H1 (cell line): ENCODE measurements at regions not wholly inside any gene's neighbourhood (a gene's known extent, or its start where the extent isn't known, plus 50 kb on each side); places are given as distances from the start of the nearest gene placed in this dataset.
A peak's percentile ranks its signal among the peaks of the same experiment; 100 is the strongest.

ENCODE experiments used
- CTCF ChIA-PET: fragments of 300-600 bp; sonication (Branson Sonifier 250); formaldehyde crosslinking; loops from one replicate; lab custom pipeline; 2021; ENCODE audit not compliant: partially characterized antibody; lab: Charles Lee
- POLR2A ChIA-PET: fragments of 300-600 bp; sonication (Branson Sonifier 250); formaldehyde crosslinking; loops from one replicate; lab custom pipeline; 2021; ENCODE audit warnings: inconsistent platforms; ENCODE audit not compliant: partially characterized antibody; lab: Charles Lee
- DNase-seq, 2 experiments: peaks; one replicate each; pipeline versions ENCODE4 v3.0.0 to v3.0.0-alpha.2; 2010 to 2022; ENCODE audit warnings: low spot score in 2 of 2, low read depth in 1 of 2, mixed read lengths in 1 of 2
- FAIRE-seq: peaks from 2 replicates; lab custom pipeline; 2011; peaks lifted over from hg19 to GRCh38; lab: Jason Lieb, UNC
- H2AFZ ChIP-seq: 2 replicates; pipeline ENCODE4 v1.8.1; 2012; ENCODE audit warnings: low read length, inconsistent platforms
- H2AK5ac ChIP-seq: 2 replicates; pipeline ENCODE4 v1.6.1; 2013; ENCODE audit warnings: low read depth, low read length
- H2BK120ac ChIP-seq: replicated peaks from 2 replicates; pipeline ENCODE3; 2013; ENCODE audit warnings: low read depth, low read length, inconsistent platforms
- H2BK12ac ChIP-seq: 2 replicates; pipeline ENCODE4 v1.6.1; 2013; ENCODE audit warnings: low read depth, low read length
- H2BK15ac ChIP-seq: 2 replicates; pipeline ENCODE4 v1.6.1; 2013; ENCODE audit warnings: low read length
- H2BK20ac ChIP-seq: 2 replicates; pipeline ENCODE4 v1.6.1; 2013; ENCODE audit warnings: low read length
- H2BK5ac ChIP-seq: 2 replicates; pipeline ENCODE4 v1.6.1; 2013; ENCODE audit warnings: low read depth, low read length
- H3K14ac ChIP-seq: 2 replicates; pipeline ENCODE4 v1.6.1; 2013; ENCODE audit warnings: inconsistent platforms; ENCODE audit not compliant: insufficient read length
- H3K18ac ChIP-seq: 2 replicates; pipeline ENCODE4 v1.6.1; 2013; ENCODE audit warnings: low read length; ENCODE audit errors: extremely low read depth
- H3K23ac ChIP-seq: 2 replicates; pipeline ENCODE4 v1.6.1; 2013; ENCODE audit warnings: inconsistent platforms; ENCODE audit not compliant: insufficient read length
- H3K23me2 ChIP-seq: 2 replicates; pipeline ENCODE4 v1.6.1; 2013; ENCODE audit warnings: low read depth, low read length
- H3K27ac ChIP-seq: 2 replicates; pipeline ENCODE4 v1.6.1; 2011; ENCODE audit warnings: low read depth, low read length, inconsistent platforms
- H3K27me3 ChIP-seq, 4 experiments: replicated peaks in 1 of 4; 1 replicate in 1 of 4; 2 replicates in 3 of 4; pipeline versions ENCODE4 v1.6.1 to v1.8.1; 2011 to 2013; ENCODE audit warnings: low read length in 3 of 4, mild to moderate bottlenecking in 3 of 4, inconsistent platforms in 2 of 4, mixed read lengths in 2 of 4, moderate library complexity in 1 of 4; ENCODE audit not compliant: control insufficient read depth in 3 of 4, insufficient read depth in 3 of 4; ENCODE audit errors: extremely low read depth in 1 of 4
- H3K36me3 ChIP-seq, 4 experiments: 2 replicates each; pipeline versions ENCODE4 v1.6.1 to v1.8.1; 2011 to 2013; ENCODE audit warnings: mild to moderate bottlenecking in 4 of 4, low read length in 3 of 4, moderate library complexity in 2 of 4, control low read depth in 1 of 4, inconsistent platforms in 1 of 4; ENCODE audit not compliant: insufficient read depth in 4 of 4, control insufficient read depth in 2 of 4
- H3K4ac ChIP-seq: replicated peaks from 2 replicates; pipeline ENCODE3; 2013; ENCODE audit warnings: low read length, low read depth, mixed read lengths, inconsistent platforms; ENCODE audit not compliant: insufficient read length
- H3K4me1 ChIP-seq, 4 experiments: replicated peaks in 1 of 4; 1 replicate in 1 of 4; 2 replicates in 3 of 4; pipeline versions ENCODE4 v1.6.1 to v1.8.1; 2011 to 2013; ENCODE audit warnings: low read length in 3 of 4, inconsistent platforms in 2 of 4, mixed read lengths in 1 of 4; ENCODE audit not compliant: insufficient read depth in 4 of 4, control insufficient read depth in 3 of 4
- H3K4me2 ChIP-seq, 2 experiments: 2 replicates each; pipeline versions ENCODE4 v1.6.1 to v1.8.1; 2011 to 2013; ENCODE audit warnings: low read depth in 2 of 2, low read length in 2 of 2, control low read depth in 1 of 2, inconsistent platforms in 1 of 2, mild to moderate bottlenecking in 1 of 2; ENCODE audit not compliant: insufficient read depth in 1 of 2
- H3K4me3 ChIP-seq, 4 experiments: fragments of 200-600, 300-600 bp in 1 of 4; sonication (generic), shearing (Covaris generic), sonication (Bioruptor Twin) in 1 of 4; 2 replicates each; pipeline versions ENCODE4 v1.5.1 to v1.8.1; 2011 to 2016; ENCODE audit warnings: low read length in 4 of 4, low read depth in 3 of 4, control low read depth in 2 of 4, inconsistent platforms in 2 of 4, mild to moderate bottlenecking in 2 of 4, mixed read lengths in 1 of 4, moderate library complexity in 1 of 4; ENCODE audit not compliant: insufficient read depth in 2 of 4; ENCODE audit errors: extremely low read depth in 1 of 4
- H3K56ac ChIP-seq: replicated peaks from 2 replicates; pipeline ENCODE3; 2013; ENCODE audit warnings: low read depth, mild to moderate bottlenecking, mixed read lengths, low read length, inconsistent platforms; ENCODE audit not compliant: insufficient read length
- H3K79me1 ChIP-seq: 2 replicates; pipeline ENCODE4 v1.6.1; 2013; ENCODE audit warnings: low read depth, low read length, control low read depth
- H3K79me2 ChIP-seq, 2 experiments: 2 replicates each; pipeline versions ENCODE4 v1.6.1 to v1.8.1; 2012 to 2013; ENCODE audit warnings: low read length in 2 of 2, mild to moderate bottlenecking in 2 of 2, inconsistent platforms in 1 of 2; ENCODE audit not compliant: insufficient read depth in 2 of 2, control insufficient read depth in 1 of 2
- H3K9ac ChIP-seq, 4 experiments: replicated peaks in 1 of 4; 1 replicate in 1 of 4; 2 replicates in 3 of 4; pipeline versions ENCODE4 v1.6.1 to v1.8.1; 2011 to 2013; ENCODE audit warnings: low read depth in 3 of 4, low read length in 3 of 4, control low read depth in 2 of 4, mild to moderate bottlenecking in 2 of 4, moderate library complexity in 2 of 4, inconsistent platforms in 1 of 4; ENCODE audit errors: extremely low read depth in 1 of 4
- H3K9me3 ChIP-seq, 2 experiments: 2 replicates each; pipeline versions ENCODE4 v1.6.1 to v1.8.1; 2012 to 2013; ENCODE audit warnings: mild to moderate bottlenecking in 2 of 2, moderate library complexity in 2 of 2, control low read depth in 1 of 2, inconsistent platforms in 1 of 2, low read depth in 1 of 2, low read length in 1 of 2, mixed read lengths in 1 of 2; ENCODE audit not compliant: insufficient read depth in 2 of 2
- H4K20me1 ChIP-seq, 2 experiments: replicated peaks in 1 of 2; 2 replicates each; pipeline versions ENCODE3 to v1.8.1; 2011 to 2013; ENCODE audit warnings: inconsistent platforms in 2 of 2, low read length in 2 of 2, mild to moderate bottlenecking in 1 of 2; ENCODE audit not compliant: insufficient read depth in 2 of 2, control insufficient read depth in 1 of 2
- H4K5ac ChIP-seq: 2 replicates; pipeline ENCODE4 v1.6.1; 2013; ENCODE audit warnings: low read length, low read depth, mixed read lengths, inconsistent platforms; ENCODE audit not compliant: insufficient read length
- H4K8ac ChIP-seq: 2 replicates; pipeline ENCODE4 v1.8.0; 2013; ENCODE audit warnings: mild to moderate bottlenecking, moderate library complexity, low read length, inconsistent platforms; ENCODE audit not compliant: insufficient read depth; ENCODE audit errors: extremely low read depth
- H4K91ac ChIP-seq: replicated peaks from 2 replicates; pipeline ENCODE3; 2013; ENCODE audit warnings: low read length, mixed read lengths, inconsistent platforms; ENCODE audit not compliant: insufficient read length
- CTBP2 ChIP-seq: IDR thresholded peaks from 2 replicates; pipeline ENCODE4 v1.7.0; 2011; ENCODE audit warnings: borderline replicate concordance, mild to moderate bottlenecking, moderate library complexity, mixed read lengths, low read length; ENCODE audit not compliant: insufficient read depth, insufficient read length
- E2F6 ChIP-seq: IDR thresholded peaks from 2 replicates; pipeline ENCODE4 v1.6.1; 2012; ENCODE audit warnings: inconsistent platforms
- EGR1 ChIP-seq: IDR thresholded peaks from 2 replicates; pipeline ENCODE4 v1.6.1; 2011; ENCODE audit warnings: low read depth, low read length, borderline replicate concordance
- HDAC2 ChIP-seq, 2 experiments: fragments of 300-600 bp in 1 of 2; sonication (generic) in 1 of 2; IDR thresholded peaks; 2 replicates each; pipeline ENCODE4 v1.6.1; 2011 to 2012; ENCODE audit warnings: low read depth in 2 of 2, low read length in 2 of 2, mild to moderate bottlenecking in 2 of 2, moderate library complexity in 2 of 2, borderline replicate concordance in 1 of 2, inconsistent platforms in 1 of 2
- JUN ChIP-seq: IDR thresholded peaks from 2 replicates; pipeline ENCODE4 v1.6.1; 2011; ENCODE audit warnings: low read depth, mild to moderate bottlenecking, improper control_type of control experiment, low read length
- NANOG ChIP-seq: IDR thresholded peaks from 2 replicates; pipeline ENCODE4 v1.6.1; 2011; ENCODE audit warnings: low read length, low read depth, mild to moderate bottlenecking, inconsistent platforms; ENCODE audit not compliant: insufficient read depth, poor library complexity, severe bottlenecking
- SIRT6 ChIP-seq: IDR thresholded peaks from one replicate; pipeline ENCODE4 v1.7.1; 2012; ENCODE audit warnings: low read length, inconsistent platforms
- SP4 ChIP-seq: IDR thresholded peaks from 2 replicates; pipeline ENCODE4 v1.6.1; 2012; ENCODE audit warnings: low read length, inconsistent platforms
- TCF12 ChIP-seq: IDR thresholded peaks from 2 replicates; pipeline ENCODE4 v1.6.1; 2011; ENCODE audit warnings: low read depth, mild to moderate bottlenecking, low read length
- YY1 ChIP-seq: IDR thresholded peaks from 2 replicates; pipeline ENCODE4 v1.6.1; 2011; ENCODE audit warnings: low read depth, mild to moderate bottlenecking, low read length
- WGBS, 2 experiments: shearing (Covaris generic) in 1 of 2; methylation state at CpG; one replicate each; pipeline versions ENCODE4 v1.1.6 to v1.1.7; 2013 to 2015; ENCODE audit warnings: low lambda C conversion rate in 2 of 2, mixed read lengths in 2 of 2, inconsistent platforms in 1 of 2, low coverage in 1 of 2, missing lambda C conversion rate in 1 of 2; ENCODE audit not compliant: insufficient replicate concordance in 2 of 2, insufficient coverage in 1 of 2, insufficient read length in 1 of 2; ENCODE audit errors: extremely low coverage in 1 of 2, missing lambda C conversion rate in 1 of 2; 5-methylcytosine and 5-hydroxymethylcytosine counted together
- TF ChIP-seq, protein P1 (sequence below), 3 experiments: IDR thresholded peaks; 1 replicate in 2 of 3; 2 replicates in 1 of 3; pipeline versions ENCODE4 v1.5.1 to v1.6.1; 2011; ENCODE audit warnings: low read length in 3 of 3, mild to moderate bottlenecking in 3 of 3, inconsistent platforms in 2 of 3, low read depth in 1 of 3, moderate library complexity in 1 of 3; ENCODE audit not compliant: insufficient read depth in 1 of 3; ENCODE audit errors: control extremely low read depth in 1 of 3

DNA sequence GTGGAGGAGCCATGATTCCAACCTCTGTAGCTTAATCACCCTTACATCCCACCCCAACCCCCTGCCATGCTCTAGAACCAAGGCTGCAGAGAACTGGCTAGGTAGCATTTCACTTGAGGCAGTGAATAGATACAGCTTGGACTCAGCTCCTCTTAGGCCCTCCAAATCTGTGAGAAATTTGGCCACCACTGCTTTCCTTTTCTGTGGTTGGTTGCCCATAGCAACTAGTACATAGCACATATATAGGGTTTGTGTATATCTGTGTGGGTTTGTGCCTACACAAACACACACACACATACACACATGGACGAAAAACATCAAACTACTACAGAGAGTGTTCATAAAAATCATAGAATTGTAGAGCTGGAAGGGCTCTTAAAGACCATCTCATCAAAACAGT lies 52.0 kb upstream of the CCDC160 start:
- H3K56ac ChIP-seq = no peak overlapping the region
- H3K18ac ChIP-seq = no peak overlapping the region
- H3K4me1 ChIP-seq = peaks cover 0 to 14% (median 7%) of the 10 kb centered on the region in 4 experiments; a peak in 4 of 7 replicates
- H2BK120ac ChIP-seq = no peak overlapping the region
- no peak overlapping the region for H3K23ac ChIP-seq
- H3K9ac ChIP-seq = no peak overlapping the region
- ChIA-PET POLR2A (interaction anchor here (0.7 to 1.2 kb wide), 3 partner anchors 10 to 20 kb away, joined by 3 read pairs; no protein-coding TSS in a partner anchor), CTCF (interaction anchor here (1.1 to 1.2 kb wide), 2 partner anchors 22 to 60 kb away, joined by 3 to 4 read pairs; no protein-coding TSS in a partner anchor)
- no peak overlapping the region for H4K91ac ChIP-seq
- H3K9me3 ChIP-seq = no peaks in the 10 kb centered on the region
- FAIRE-seq = peak; percentile 42
- no peak overlapping the region for H3K14ac ChIP-seq
- no peaks in the 10 kb centered on the region for H3K36me3 ChIP-seq
- no peak overlapping the region for H2BK12ac ChIP-seq
- H3K27ac ChIP-seq = no peak overlapping the region
- H4K8ac ChIP-seq = no peak overlapping the region
- 64% methylated on average over 1 of the region's 1 CpG; no CpG with 5 or more reads in 1 of the 2 experiments for WGBS, 2 experiments
- no peak overlapping the region for H2BK20ac ChIP-seq
- H3K4me2 ChIP-seq = no peak overlapping the region
- no peaks in the 10 kb centered on the region for H3K79me2 ChIP-seq
- H4K5ac ChIP-seq = no peak overlapping the region
- H2AFZ ChIP-seq = no peak overlapping the region
- no peaks in the 10 kb centered on the region for H3K79me1 ChIP-seq
- H4K20me1 ChIP-seq = no peaks in the 10 kb centered on the region
- DNase-seq = no peak
- no peak overlapping the region for H3K4ac ChIP-seq
- no peak overlapping the region for H2BK5ac ChIP-seq
- no peak overlapping the region for H2AK5ac ChIP-seq
- no peaks in the 10 kb centered on the region for H3K23me2 ChIP-seq
- no peak overlapping the region for H2BK15ac ChIP-seq
- no peak overlapping the region for H3K4me3 ChIP-seq
- H3K27me3 ChIP-seq = no peaks in the 10 kb centered on the region; a peak in 1 of 7 replicates
- TF ChIP-seq NANOG = no peak
- no peak for TF ChIP-seq JUN
- TF ChIP-seq CTBP2 = no peak
- no peak for TF ChIP-seq SP4
- TF ChIP-seq EGR1 = no peak
- TF ChIP-seq, protein P1, sequence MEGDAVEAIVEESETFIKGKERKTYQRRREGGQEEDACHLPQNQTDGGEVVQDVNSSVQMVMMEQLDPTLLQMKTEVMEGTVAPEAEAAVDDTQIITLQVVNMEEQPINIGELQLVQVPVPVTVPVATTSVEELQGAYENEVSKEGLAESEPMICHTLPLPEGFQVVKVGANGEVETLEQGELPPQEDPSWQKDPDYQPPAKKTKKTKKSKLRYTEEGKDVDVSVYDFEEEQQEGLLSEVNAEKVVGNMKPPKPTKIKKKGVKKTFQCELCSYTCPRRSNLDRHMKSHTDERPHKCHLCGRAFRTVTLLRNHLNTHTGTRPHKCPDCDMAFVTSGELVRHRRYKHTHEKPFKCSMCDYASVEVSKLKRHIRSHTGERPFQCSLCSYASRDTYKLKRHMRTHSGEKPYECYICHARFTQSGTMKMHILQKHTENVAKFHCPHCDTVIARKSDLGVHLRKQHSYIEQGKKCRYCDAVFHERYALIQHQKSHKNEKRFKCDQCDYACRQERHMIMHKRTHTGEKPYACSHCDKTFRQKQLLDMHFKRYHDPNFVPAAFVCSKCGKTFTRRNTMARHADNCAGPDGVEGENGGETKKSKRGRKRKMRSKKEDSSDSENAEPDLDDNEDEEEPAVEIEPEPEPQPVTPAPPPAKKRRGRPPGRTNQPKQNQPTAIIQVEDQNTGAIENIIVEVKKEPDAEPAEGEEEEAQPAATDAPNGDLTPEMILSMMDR (IDR thresholded peaks at IDR 0.05; ENCODE audit: control extremely low read depth in 1 of 3, insufficient read depth in 1 of 3, low read depth in 1 of 3, low read length in 3 of 3) = no peak
- no peak for TF ChIP-seq E2F6
- TF ChIP-seq HDAC2 (IDR thresholded peaks at IDR 0.05; ENCODE audit: borderline replicate concordance in 1 of 2, low read depth in 2 of 2, low read length in 2 of 2) = no peak
- TF ChIP-seq TCF12 = no peak
- no peak for TF ChIP-seq SIRT6
- TF ChIP-seq YY1 = no peak
